H1 (cell line): ENCODE measurements at regions not wholly inside any gene's neighbourhood (a gene's known extent, or its start where the extent isn't known, plus 50 kb on each side); places are given as distances from the start of the nearest gene placed in this dataset.

Source experiments
- CEBPB ChIP-seq: IDR thresholded peaks from 2 replicates; pipeline ENCODE4 v1.6.1; 2012; ENCODE audit warnings: low read depth, low read length
- CREB1 ChIP-seq: IDR thresholded peaks from 2 replicates; pipeline ENCODE4 v1.6.1; 2012; ENCODE audit warnings: inconsistent platforms
- EP300 ChIP-seq, 2 experiments: IDR thresholded peaks; 1 replicate in 1 of 2; 2 replicates in 1 of 2; pipeline ENCODE4 v1.6.1; 2011 to 2012; ENCODE audit warnings: low read depth in 2 of 2, low read length in 2 of 2, mild to moderate bottlenecking in 2 of 2, borderline replicate concordance in 1 of 2, inconsistent platforms in 1 of 2, moderate library complexity in 1 of 2
- EZH2 ChIP-seq: fragments of 200-600 bp; sonication (generic); IDR thresholded peaks from 2 replicates; pipeline ENCODE4 v1.7.1; 2012; ENCODE audit warnings: low read depth, mild to moderate bottlenecking, moderate library complexity, low read length, inconsistent platforms; ENCODE audit not compliant: severe bottlenecking
- GABPA ChIP-seq: IDR thresholded peaks from 2 replicates; pipeline ENCODE4 v1.6.1; 2011; ENCODE audit warnings: mild to moderate bottlenecking, low read length, moderate library complexity, borderline replicate concordance; ENCODE audit not compliant: insufficient read depth
- POLR2A ChIP-seq, 2 experiments: IDR thresholded peaks; 1 replicate in 1 of 2; 2 replicates in 1 of 2; pipeline ENCODE4 v1.6.1; 2011; ENCODE audit warnings: low read depth in 2 of 2, low read length in 2 of 2, mild to moderate bottlenecking in 2 of 2; ENCODE audit errors: control extremely low read depth in 1 of 2
- RAD21 ChIP-seq, 2 experiments: IDR thresholded peaks in 1 of 2; conservative IDR thresholded peaks in 1 of 2; 2 replicates each; pipeline ENCODE4 v1.6.1; 2011; ENCODE audit warnings: low read depth in 2 of 2, low read length in 2 of 2, improper control_type of control experiment in 1 of 2, inconsistent platforms in 1 of 2, mild to moderate bottlenecking in 1 of 2, moderate library complexity in 1 of 2
- RNF2 ChIP-seq: fragments of 200-900, 300-1000 bp; sonication (generic); IDR thresholded peaks from 2 replicates; pipeline ENCODE4 v1.7.1; 2016; ENCODE audit warnings: borderline replicate concordance, low read depth, mild to moderate bottlenecking, antibody characterized with exemption, low read length; ENCODE audit not compliant: poor library complexity, severe bottlenecking; ENCODE audit errors: missing control alignments
- SP2 ChIP-seq: IDR thresholded peaks from 2 replicates; pipeline ENCODE4 v1.6.1; 2012; ENCODE audit warnings: mild to moderate bottlenecking, low read length, inconsistent platforms
- ZNF274 ChIP-seq: IDR thresholded peaks from 2 replicates; pipeline ENCODE4 v1.7.0; 2012; ENCODE audit warnings: low read length, borderline replicate concordance; ENCODE audit errors: extremely low read depth
- TF ChIP-seq, protein P1 (sequence below), 3 experiments: IDR thresholded peaks; 1 replicate in 2 of 3; 2 replicates in 1 of 3; pipeline versions ENCODE4 v1.5.1 to v1.6.1; 2011; ENCODE audit warnings: low read length in 3 of 3, mild to moderate bottlenecking in 3 of 3, inconsistent platforms in 2 of 3, low read depth in 1 of 3, moderate library complexity in 1 of 3; ENCODE audit not compliant: insufficient read depth in 1 of 3; ENCODE audit errors: control extremely low read depth in 1 of 3
- TF ChIP-seq, protein P2 (sequence below): IDR thresholded peaks from 2 replicates; pipeline ENCODE4 v1.6.1; 2012; ENCODE audit warnings: inconsistent platforms
- TF ChIP-seq, protein P3 (sequence below): IDR thresholded peaks from 2 replicates; pipeline ENCODE4 v1.6.1; 2011; ENCODE audit warnings: low read length, improper control_type of control experiment

DNA sequence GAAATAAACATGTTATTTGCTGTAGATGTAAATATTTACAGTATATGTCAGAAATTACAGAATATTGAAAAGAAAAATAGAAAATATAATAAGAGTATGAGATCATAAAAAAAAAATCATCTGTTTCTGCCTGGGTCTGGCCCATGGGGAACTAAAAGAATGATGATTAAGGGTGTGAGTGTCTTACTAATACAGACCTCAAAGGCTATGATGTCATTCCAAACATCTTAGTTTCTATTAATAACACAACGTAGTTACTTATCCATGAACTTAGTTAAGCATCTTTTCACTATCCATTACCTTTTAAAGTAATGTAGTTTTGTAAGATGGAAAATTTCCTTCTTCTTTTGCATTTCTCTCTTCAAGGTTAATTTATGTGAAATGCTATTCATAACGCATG lies 542.7 kb upstream of the TSPY4 start:
- TF ChIP-seq GABPA (no peak), POLR2A (IDR thresholded peaks at IDR 0.05; ENCODE audit: control extremely low read depth in 1 of 2, low read depth in 2 of 2, low read length in 2 of 2) (no peak), CEBPB (no peak), EZH2 (no peak), CREB1 (no peak), ZNF274 (no peak), RNF2 (no peak), SP2 (no peak), RAD21 (IDR thresholded peaks at IDR 0.05 in 1 of 2, conservative IDR thresholded peaks at IDR 0.05 in 1 of 2; ENCODE audit: low read depth in 2 of 2, low read length in 2 of 2) (no peak), EP300 (IDR thresholded peaks at IDR 0.05; ENCODE audit: borderline replicate concordance in 1 of 2, low read depth in 2 of 2, low read length in 2 of 2) (no peak)
- TF ChIP-seq, protein P1, sequence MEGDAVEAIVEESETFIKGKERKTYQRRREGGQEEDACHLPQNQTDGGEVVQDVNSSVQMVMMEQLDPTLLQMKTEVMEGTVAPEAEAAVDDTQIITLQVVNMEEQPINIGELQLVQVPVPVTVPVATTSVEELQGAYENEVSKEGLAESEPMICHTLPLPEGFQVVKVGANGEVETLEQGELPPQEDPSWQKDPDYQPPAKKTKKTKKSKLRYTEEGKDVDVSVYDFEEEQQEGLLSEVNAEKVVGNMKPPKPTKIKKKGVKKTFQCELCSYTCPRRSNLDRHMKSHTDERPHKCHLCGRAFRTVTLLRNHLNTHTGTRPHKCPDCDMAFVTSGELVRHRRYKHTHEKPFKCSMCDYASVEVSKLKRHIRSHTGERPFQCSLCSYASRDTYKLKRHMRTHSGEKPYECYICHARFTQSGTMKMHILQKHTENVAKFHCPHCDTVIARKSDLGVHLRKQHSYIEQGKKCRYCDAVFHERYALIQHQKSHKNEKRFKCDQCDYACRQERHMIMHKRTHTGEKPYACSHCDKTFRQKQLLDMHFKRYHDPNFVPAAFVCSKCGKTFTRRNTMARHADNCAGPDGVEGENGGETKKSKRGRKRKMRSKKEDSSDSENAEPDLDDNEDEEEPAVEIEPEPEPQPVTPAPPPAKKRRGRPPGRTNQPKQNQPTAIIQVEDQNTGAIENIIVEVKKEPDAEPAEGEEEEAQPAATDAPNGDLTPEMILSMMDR (IDR thresholded peaks at IDR 0.05; ENCODE audit: control extremely low read depth in 1 of 3, insufficient read depth in 1 of 3, low read depth in 1 of 3, low read length in 3 of 3): no peak
- TF ChIP-seq, protein P2, sequence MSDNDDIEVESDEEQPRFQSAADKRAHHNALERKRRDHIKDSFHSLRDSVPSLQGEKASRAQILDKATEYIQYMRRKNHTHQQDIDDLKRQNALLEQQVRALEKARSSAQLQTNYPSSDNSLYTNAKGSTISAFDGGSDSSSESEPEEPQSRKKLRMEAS: no peak
- TF ChIP-seq, protein P3, sequence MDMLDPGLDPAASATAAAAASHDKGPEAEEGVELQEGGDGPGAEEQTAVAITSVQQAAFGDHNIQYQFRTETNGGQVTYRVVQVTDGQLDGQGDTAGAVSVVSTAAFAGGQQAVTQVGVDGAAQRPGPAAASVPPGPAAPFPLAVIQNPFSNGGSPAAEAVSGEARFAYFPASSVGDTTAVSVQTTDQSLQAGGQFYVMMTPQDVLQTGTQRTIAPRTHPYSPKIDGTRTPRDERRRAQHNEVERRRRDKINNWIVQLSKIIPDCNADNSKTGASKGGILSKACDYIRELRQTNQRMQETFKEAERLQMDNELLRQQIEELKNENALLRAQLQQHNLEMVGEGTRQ: no peak
